Body of pancreas (tissue), 4 donors: ENCODE measurements at regions not wholly inside any gene's neighbourhood (a gene's known extent, or its start where the extent isn't known, plus 50 kb on each side); places are given as distances from the start of the nearest gene placed in this dataset.
"Not testable (repeated sequence)": the region's sequence is repeated elsewhere in the genome, so short reads cannot be mapped to it uniquely, and the experiment has no call there.

Experiments used
- ATAC-seq: fragments of 150-250 bp; one replicate; pipeline ENCODE4 v1.9.1; 2016
- DNase-seq, 4 donors: peaks; one replicate each; pipeline ENCODE4 v3.0.0-alpha.2; 2019
- H3K27ac ChIP-seq, 4 donors: fragments of 200-600 bp; sonication (generic); 1 replicate in 3 of 4; 2 replicates in 1 of 4; pipeline versions ENCODE4 v1.5.1 to v1.6.1; 2016 to 2019; ENCODE audit warnings: mild to moderate bottlenecking in 1 of 4, mixed read lengths in 1 of 4, moderate library complexity in 1 of 4
- H3K27me3 ChIP-seq, 2 donors: fragments of 200-600 bp; sonication (generic); one replicate each; pipeline ENCODE4 v1.6.0; 2016; ENCODE audit warnings: mild to moderate bottlenecking in 1 of 2
- H3K36me3 ChIP-seq, 2 donors: fragments of 200-600 bp; sonication (generic); replicated peaks in 1 of 2; 2 replicates each; pipeline ENCODE4 v1.5.1; 2016; ENCODE audit warnings: low read depth in 2 of 2; ENCODE audit not compliant: insufficient read depth in 1 of 2
- H3K4me1 ChIP-seq: fragments of 200-600 bp; sonication (generic); one replicate; pipeline ENCODE4 v1.6.0; 2016
- H3K4me3 ChIP-seq, 2 donors: fragments of 200-600 bp; sonication (generic); 1 replicate in 1 of 2; 2 replicates in 1 of 2; pipeline ENCODE4 v1.5.1; 2016 to 2019
- H3K9me3 ChIP-seq, 3 donors: fragments of 200-600 bp; sonication (generic); 1 replicate in 2 of 3; 2 replicates in 1 of 3; pipeline ENCODE4 v1.5.1; 2016
- CTCF ChIP-seq, 7 experiments: fragments of 450-650 bp in 4 of 7; fragments of 200-600 bp in 3 of 7; sonication (generic) in 3 of 7; IDR thresholded peaks; one replicate each; pipeline ENCODE4 v1.5.1; 2016 to 2019; ENCODE audit warnings: antibody characterized with exemption in 7 of 7
- POLR2A ChIP-seq, 3 donors: fragments of 450-650 bp; IDR thresholded peaks; one replicate each; pipeline ENCODE4 v1.6.1; 2016; ENCODE audit warnings: antibody characterized with exemption in 3 of 3, mild to moderate bottlenecking in 2 of 3
- WGBS, 2 donors: methylation state at CpG; one replicate each; pipeline ENCODE4 v1.1.5; 2017; 5-methylcytosine and 5-hydroxymethylcytosine counted together
- intact Hi-C: fragments of 100-400 bp; cut with DNase I; formaldehyde crosslinking; loops from one replicate; pipeline ENCODE4 v1.15.1; 2023

DNA sequence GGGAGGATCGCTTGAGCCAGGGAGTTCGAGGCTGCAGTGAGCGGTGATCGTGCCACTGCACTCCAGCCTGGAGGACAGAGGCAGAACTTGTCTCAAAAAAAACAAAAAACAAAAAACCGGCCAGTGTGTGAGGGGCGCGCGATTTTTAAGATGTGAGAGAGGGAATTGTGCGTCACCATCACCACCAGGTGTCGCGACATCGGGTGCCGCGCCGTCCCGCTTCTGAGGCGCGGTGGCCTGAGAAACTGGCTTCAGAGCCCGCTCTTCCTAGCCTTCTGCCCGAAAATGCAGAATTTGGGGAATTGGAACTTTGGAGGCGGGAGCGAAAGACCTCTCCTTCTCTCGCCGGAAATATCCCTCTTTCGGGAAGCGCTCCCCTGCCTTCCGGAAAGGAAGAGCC, 524.8 kb downstream of the KCNJ18 start:
- no peaks in the 10 kb centered on the region for H3K4me1 ChIP-seq
- no peaks in the 10 kb centered on the region for H3K9me3 ChIP-seq
- no peak overlapping the region for H3K4me3 ChIP-seq
- 39 to 43% methylated on average over 27 of the region's 27 CpGs for WGBS, 2 donors
- TF ChIP-seq CTCF (IDR thresholded peaks at IDR 0.05) (no peak), POLR2A (IDR thresholded peaks at IDR 0.05) (no peak)
- DNase-seq: no peak
- no peaks in the 10 kb centered on the region for H3K27me3 ChIP-seq
- H3K36me3 ChIP-seq: no peaks in the 10 kb centered on the region
- ATAC-seq: no peak
- intact Hi-C loops: no loop called here
- no peak overlapping the region for H3K27ac ChIP-seq

- DNase-seq (no peak), ATAC-seq (no peak)
- H3K36me3 ChIP-seq: no peaks in the 10 kb centered on the region
Measured at GRCh38 chr17:22221344-22221743, 529.0 kb downstream of the KCNJ18 start.

DNA sequence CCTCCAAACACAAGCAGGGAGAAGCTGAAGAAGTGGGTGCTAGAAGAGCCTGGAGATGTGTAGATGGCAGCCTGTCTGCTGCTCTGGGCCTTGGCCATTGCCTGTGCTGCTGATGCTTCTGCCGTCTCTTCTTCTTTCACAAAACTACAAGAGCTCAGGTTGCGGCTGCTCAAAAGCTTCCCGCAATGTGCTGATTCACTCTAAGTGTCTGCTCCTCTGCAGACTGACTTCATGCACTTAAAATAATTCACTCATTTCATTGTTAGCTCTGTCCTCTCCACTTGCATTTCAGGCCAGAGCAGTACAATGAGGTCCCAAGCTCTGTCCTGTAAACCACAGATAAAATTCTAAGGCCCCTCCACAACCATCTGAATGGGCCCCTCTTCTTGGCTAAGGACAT, 534.2 kb downstream of the KCNJ18 start:
- H3K36me3 ChIP-seq, DNase-seq, H3K4me1 ChIP-seq, intact Hi-C loops, H3K4me3 ChIP-seq, H3K27me3 ChIP-seq, ATAC-seq, H3K27ac ChIP-seq, H3K9me3 ChIP-seq: not testable (repeated sequence)
- WGBS, 2 donors: 89 to 92% methylated on average over 3 of the region's 3 CpGs

More at GRCh38 chr17:22221344-22221743, 529.0 kb downstream of the KCNJ18 start:
- Histone ChIP-seq H3K27ac (no peak overlapping the region), H3K27me3 (no peaks in the 10 kb centered on the region), H3K9me3 (no peaks in the 10 kb centered on the region), H3K4me1 (no peaks in the 10 kb centered on the region), H3K4me3 (no peak overlapping the region)
- WGBS, 2 donors: 51 to 60% methylated on average over 2 to 8 of the region's 8 CpGs
- TF ChIP-seq CTCF (IDR thresholded peaks at IDR 0.05): no peak
- intact Hi-C loops: no loop called here

DNA sequence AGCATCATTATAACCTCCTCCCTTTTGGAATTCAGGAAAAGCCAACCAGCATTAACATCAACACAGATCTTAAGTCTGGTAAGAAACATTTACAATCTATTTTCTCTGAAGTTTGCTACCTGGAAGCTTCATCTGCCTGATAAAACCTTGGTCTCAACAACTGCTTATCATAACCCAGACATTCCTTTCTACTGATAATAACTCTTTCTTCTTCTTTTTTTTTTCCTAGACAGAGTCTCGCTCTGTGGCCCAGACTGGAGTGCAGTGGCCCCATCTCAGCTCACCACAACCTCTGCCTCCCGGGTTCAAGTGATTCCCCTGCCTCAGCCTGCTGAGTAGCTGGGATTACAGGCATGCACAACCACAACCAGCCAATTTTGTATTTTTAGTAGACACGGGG, 534.6 kb downstream of the KCNJ18 start:
- H3K4me1 ChIP-seq, DNase-seq, ATAC-seq, H3K4me3 ChIP-seq, H3K36me3 ChIP-seq, H3K27me3 ChIP-seq, H3K27ac ChIP-seq, intact Hi-C loops, H3K9me3 ChIP-seq: not testable (repeated sequence)
- WGBS, 2 donors: 45 to 61% methylated on average over 3 of the region's 3 CpGs

GRCh38 chr17:22227699-22228553, 535.6 kb downstream of the KCNJ18 start:
- DNase-seq, ATAC-seq, H3K27ac ChIP-seq, H3K4me1 ChIP-seq, H3K9me3 ChIP-seq, H3K4me3 ChIP-seq, intact Hi-C loops, H3K27me3 ChIP-seq, H3K36me3 ChIP-seq: not testable (repeated sequence)
- WGBS, 2 donors: 41 to 64% methylated on average over 5 of the region's 5 CpGs

GRCh38 chr17:22229821-22230220, 537.5 kb downstream of the KCNJ18 start:
- H3K27ac ChIP-seq, H3K36me3 ChIP-seq, intact Hi-C loops, DNase-seq, ATAC-seq, H3K4me3 ChIP-seq, H3K4me1 ChIP-seq, H3K27me3 ChIP-seq, H3K9me3 ChIP-seq: not testable (repeated sequence)
- WGBS, 2 donors: 56 to 58% methylated on average over 5 of the region's 5 CpGs

DNA sequence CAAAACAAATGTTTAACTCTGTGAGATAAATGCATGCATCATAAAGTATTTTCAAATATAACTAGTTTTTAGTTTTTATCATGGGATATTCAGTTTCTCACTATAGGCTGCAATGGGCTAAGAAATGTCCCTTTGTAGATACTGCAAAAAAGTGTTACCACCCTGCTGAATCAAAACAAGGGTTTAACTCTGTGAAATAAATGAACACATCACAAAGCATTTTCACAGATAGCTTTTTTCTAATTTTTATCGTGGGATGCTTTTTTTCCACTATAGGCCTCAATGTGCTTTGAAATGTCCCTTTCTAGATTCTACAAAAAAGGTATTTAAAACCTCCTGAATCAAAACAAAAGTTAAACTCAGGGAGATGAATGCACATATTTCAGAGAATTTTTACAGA, 541.1 kb downstream of the KCNJ18 start:
- no peak overlapping the region for H3K27ac ChIP-seq
- WGBS, 2 donors: 82 to 91% methylated on average over 1 of the region's 1 CpG
- no peak for TF ChIP-seq CTCF (IDR thresholded peaks at IDR 0.05)
- no peak for TF ChIP-seq POLR2A (IDR thresholded peaks at IDR 0.05)
- H3K9me3 ChIP-seq: no peaks in the 10 kb centered on the region
- no peaks in the 10 kb centered on the region for H3K36me3 ChIP-seq
- no peaks in the 10 kb centered on the region for H3K27me3 ChIP-seq
- intact Hi-C loops: no loop called here
- DNase-seq: no peak
- ATAC-seq: no peak
- no peaks in the 10 kb centered on the region for H3K4me1 ChIP-seq
- H3K4me3 ChIP-seq: no peak overlapping the region
